PC-9 (cell line): ENCODE measurements at regions not wholly inside any gene's neighbourhood (a gene's known extent, or its start where the extent isn't known, plus 50 kb on each side); places are given as distances from the start of the nearest gene placed in this dataset.

Source experiments
- BruUV-seq: library from RNA; stranded (reverse); fragments of 400-500 nt; replicated peaks from 2 replicates; lab custom pipeline; 2021; lab: Mats Ljungman, UMichigan
- CTCF ChIA-PET: fragments of 300-600 bp; sonication (Branson Sonifier 250); formaldehyde crosslinking; loops from one replicate; lab custom pipeline; 2022; ENCODE audit warnings: antibody characterized with exemption; lab: Charles Lee
- POLR2A ChIA-PET: fragments of 300-600 bp; sonication (Branson Sonifier 250); formaldehyde crosslinking; loops from one replicate; lab custom pipeline; 2022; ENCODE audit warnings: antibody characterized with exemption; ENCODE audit not compliant: unreplicated experiment; lab: Charles Lee
- DNase-seq, 2 experiments: peaks; one replicate each; pipeline versions ENCODE4 v3.0.0 to v3.0.0-alpha.2; 2015 to 2022; ENCODE audit warnings: mixed read lengths in 1 of 2
- H2AFZ ChIP-seq: fragments of 200-600 bp; sonication (generic); 2 replicates; pipeline ENCODE4 v1.8.1; 2017; ENCODE audit warnings: antibody characterized with exemption
- H3F3A ChIP-seq: fragments of 200-600 bp; sonication (generic); 2 replicates; pipeline ENCODE4 v1.8.1; 2017; ENCODE audit warnings: antibody characterized with exemption, mild to moderate bottlenecking, low read depth; ENCODE audit not compliant: insufficient read depth
- H3K27ac ChIP-seq: fragments of 200-600 bp; sonication (generic); 2 replicates; pipeline ENCODE4 v1.6.1; 2016; ENCODE audit warnings: mixed run types
- H3K27me3 ChIP-seq: fragments of 200-600 bp; sonication (generic); 2 replicates; pipeline ENCODE4 v1.6.1; 2016; ENCODE audit warnings: low read depth, mixed run types; ENCODE audit not compliant: insufficient read depth
- H3K36me3 ChIP-seq: fragments of 200-600 bp; sonication (generic); 2 replicates; pipeline ENCODE4 v1.6.1; 2016; ENCODE audit warnings: low read depth, mixed run types
- H3K4me1 ChIP-seq: fragments of 200-600 bp; sonication (generic); replicated peaks from 2 replicates; pipeline ENCODE4 v1.6.1; 2016; ENCODE audit warnings: mixed run types; ENCODE audit not compliant: insufficient read depth
- H3K4me2 ChIP-seq: fragments of 200-600 bp; sonication (generic); 2 replicates; pipeline ENCODE4 v1.6.1; 2017; ENCODE audit warnings: mixed run types
- H3K4me3 ChIP-seq: fragments of 200-600 bp; sonication (generic); 2 replicates; pipeline ENCODE4 v1.6.1; 2016; ENCODE audit warnings: mixed run types
- H3K79me2 ChIP-seq: fragments of 200-600 bp; sonication (generic); 2 replicates; pipeline ENCODE4 v1.6.1; 2017; ENCODE audit warnings: low read depth, mixed run types
- H3K9me2 ChIP-seq: fragments of 200-600 bp; sonication (generic); 2 replicates; pipeline ENCODE4 v1.8.1; 2017; ENCODE audit warnings: mild to moderate bottlenecking; ENCODE audit not compliant: insufficient read depth
- H3K9me3 ChIP-seq: fragments of 200-600 bp; sonication (generic); 2 replicates; pipeline ENCODE4 v1.8.1; 2016; ENCODE audit warnings: low read depth; ENCODE audit not compliant: insufficient read depth
- H4K20me1 ChIP-seq: fragments of 200-600 bp; sonication (generic); 2 replicates; pipeline ENCODE4 v1.8.1; 2017; ENCODE audit not compliant: insufficient read depth
- CTCF ChIP-seq: fragments of 200-600 bp; sonication (generic); conservative IDR thresholded peaks from 2 replicates; pipeline ENCODE4 v1.6.1; 2017; ENCODE audit warnings: mixed run types, antibody characterized with exemption, mild to moderate bottlenecking, moderate library complexity
- EZH2 ChIP-seq: fragments of 200-600 bp; sonication (generic); IDR thresholded peaks from 2 replicates; pipeline ENCODE4 v1.8.0; 2017; ENCODE audit warnings: antibody characterized with exemption, low read depth
- intact Hi-C: fragments of 100-400 bp; cut with micrococcal nuclease; formaldehyde crosslinking; loops from one replicate; pipeline ENCODE4 v1.10.0; 2022; ENCODE audit not compliant: unreplicated experiment

DNA sequence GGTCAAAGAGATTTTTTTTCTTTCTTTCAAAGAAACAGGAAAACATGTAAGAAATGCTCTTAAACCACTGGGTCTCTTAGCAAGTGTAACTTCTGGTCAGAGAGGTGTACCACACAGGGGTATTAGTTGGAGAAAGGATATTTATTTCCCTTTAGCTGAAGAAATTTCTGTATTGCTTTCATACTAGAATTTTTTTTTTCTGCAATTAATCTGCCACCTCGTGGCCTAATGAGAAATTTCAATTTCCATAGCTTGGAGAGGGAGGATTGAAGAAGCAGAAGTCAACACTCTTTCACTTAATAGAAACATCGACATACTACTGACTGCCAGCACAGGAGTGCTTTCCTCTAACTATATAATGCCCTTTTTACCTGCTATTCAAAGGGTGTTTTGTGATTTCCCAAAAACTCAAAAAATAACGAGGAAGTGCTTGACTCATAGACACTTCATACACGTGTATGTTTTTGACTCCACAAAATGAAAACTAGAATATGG, 177.6 kb upstream of the NAMPT start:
- ChIA-PET CTCF (interaction anchor here (0.6 to 1.8 kb wide), 10 partner anchors 13 to 715 kb away, joined by 3 to 19 read pairs (median 6); partner anchors contain the start of gene NAMPT), POLR2A (interaction anchor here (0.6 to 0.8 kb wide), 8 partner anchors 80 to 500 kb away, joined by 3 to 13 read pairs (median 6); partner anchors contain the start of gene NAMPT)
- peaks cover 14% of the 10 kb centered on the region; the same call in 1 of the 2 replicates for H3K9me3 ChIP-seq
- H3F3A ChIP-seq: peaks cover 21% of the 10 kb centered on the region
- H3K4me1 ChIP-seq: peaks cover 40% of the 10 kb centered on the region
- no peak overlapping the region for H2AFZ ChIP-seq
- no peaks in the 10 kb centered on the region for H3K36me3 ChIP-seq
- BruUV-seq: no TSS peak
- peak overlapping the region; percentile 66 for H3K4me2 ChIP-seq
- DNase-seq: peak; percentile 33 to 50
- no peaks in the 10 kb centered on the region for H3K27me3 ChIP-seq
- TF ChIP-seq CTCF (peak; percentile 74), EZH2 (no peak)
- H3K79me2 ChIP-seq: no peaks in the 10 kb centered on the region
- H3K9me2 ChIP-seq: no peaks in the 10 kb centered on the region
- peak overlapping the region; percentile 88 for H3K27ac ChIP-seq
- H3K4me3 ChIP-seq: no peak overlapping the region
- intact Hi-C loops: loop anchor here (1.0 to 10.0 kb wide), 4 partner anchors 80 to 284 kb away; partner anchors contain the start of gene CCDC71L
- no peaks in the 10 kb centered on the region for H4K20me1 ChIP-seq

DNA sequence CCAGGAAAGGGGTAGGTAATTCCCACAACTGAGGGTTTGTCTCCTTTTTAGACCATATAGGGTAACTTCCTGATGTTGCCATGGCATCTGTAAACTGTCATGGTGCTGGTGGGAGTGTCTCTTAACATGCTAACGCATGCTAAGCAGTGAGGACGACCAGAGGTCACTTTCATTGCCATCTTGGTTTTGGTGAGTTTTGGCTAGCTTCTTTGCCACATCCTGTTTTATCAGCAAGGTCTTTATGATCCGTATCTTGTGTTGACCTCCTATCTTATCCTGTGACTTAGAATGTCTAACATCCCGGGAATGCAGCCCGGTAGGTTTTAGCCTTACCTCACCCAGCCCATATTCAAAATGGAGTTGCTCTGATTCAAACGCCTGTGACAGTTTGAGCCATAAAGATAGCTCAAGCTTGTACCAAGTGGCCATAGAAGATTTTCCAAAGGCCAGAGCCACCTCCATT, 176.0 kb upstream of the NAMPT start:
- Histone ChIP-seq H3K79me2 (no peaks in the 10 kb centered on the region), H3K36me3 (no peaks in the 10 kb centered on the region), H3K27ac (peak overlapping the region; percentile 88), H3K9me2 (no peaks in the 10 kb centered on the region), H2AFZ (peak overlapping the region; percentile 45), H3K4me2 (peak overlapping the region; percentile 66), H3F3A (peaks cover 21% of the 10 kb centered on the region), H3K4me1 (peaks cover 53% of the 10 kb centered on the region), H3K27me3 (no peaks in the 10 kb centered on the region), H3K4me3 (no peak overlapping the region), H4K20me1 (no peaks in the 10 kb centered on the region), H3K9me3 (peaks cover 24% of the 10 kb centered on the region)
- intact Hi-C loops: loop anchor here (1.0 to 10.0 kb wide), 9 partner anchors 31 to 318 kb away; partner anchors contain the start of gene CCDC71L
- TF ChIP-seq CTCF (no peak), EZH2 (no peak)
- POLR2A ChIA-PET: interaction anchor here (0.5 to 1.2 kb wide), 10 partner anchors 12 to 244 kb away, joined by 3 to 28 read pairs (median 4); partner anchors contain the start of gene NAMPT
- no TSS peak for BruUV-seq
- CTCF ChIA-PET: interaction anchor here (0.7 to 1.2 kb wide), 4 partner anchors 103 to 284 kb away, joined by 3 to 16 read pairs (median 3); no protein-coding TSS in a partner anchor
- peak; percentile 78 to 89 for DNase-seq

GRCh38 chr7:106459397-106460072, 174.8 kb upstream of the NAMPT start:
- no TSS peak for BruUV-seq
- no peaks in the 10 kb centered on the region for H3K9me2 ChIP-seq
- H3K27ac ChIP-seq: peak overlapping the region; percentile 88
- intact Hi-C loops: loop anchor here (2.0 to 10.0 kb wide), 4 partner anchors 41 to 319 kb away; partner anchors contain the start of gene CCDC71L
- POLR2A ChIA-PET: interaction anchor here (0.6 to 0.7 kb wide), 2 partner anchors 40 to 54 kb away, joined by 4 read pairs; no protein-coding TSS in a partner anchor
- no peaks in the 10 kb centered on the region for H4K20me1 ChIP-seq
- CTCF ChIA-PET: interaction anchor here (0.7 kb wide), 1 partner anchor 419 kb away, joined by 3 read pairs; no protein-coding TSS in a partner anchor
- no peaks in the 10 kb centered on the region for H3K36me3 ChIP-seq
- TF ChIP-seq CTCF (no peak), EZH2 (no peak)
- H3K4me1 ChIP-seq: peaks cover 53% of the 10 kb centered on the region
- peaks cover 21% of the 10 kb centered on the region for H3F3A ChIP-seq
- no peaks in the 10 kb centered on the region for H3K79me2 ChIP-seq
- peaks cover 33% of the 10 kb centered on the region for H3K9me3 ChIP-seq
- no peak overlapping the region for H3K4me3 ChIP-seq
- no peak overlapping the region for H3K4me2 ChIP-seq
- no peak overlapping the region for H2AFZ ChIP-seq
- no peaks in the 10 kb centered on the region for H3K27me3 ChIP-seq
- peak in 1 of 2 experiments; percentile 37 for DNase-seq
